NCI-H748 treated with DMSO at 0.1 percent for 48 hours (cell line): ENCODE measurements at regions not wholly inside any gene's neighbourhood (a gene's known extent, or its start where the extent isn't known, plus 50 kb on each side); places are given as distances from the start of the nearest gene placed in this dataset.

Source experiments
- DNase-seq: peaks from one replicate; lab custom pipeline; 2025; lab: John Stamatoyannopoulos, UW

GRCh38 chr14:98889836-98890185, 382.2 kb downstream of the BCL11B start:
- DNase-seq: no peak

- DNase-seq: no peak
Measured at GRCh38 chr14:98890556-98891340, 381.2 kb downstream of the BCL11B start.

DNA sequence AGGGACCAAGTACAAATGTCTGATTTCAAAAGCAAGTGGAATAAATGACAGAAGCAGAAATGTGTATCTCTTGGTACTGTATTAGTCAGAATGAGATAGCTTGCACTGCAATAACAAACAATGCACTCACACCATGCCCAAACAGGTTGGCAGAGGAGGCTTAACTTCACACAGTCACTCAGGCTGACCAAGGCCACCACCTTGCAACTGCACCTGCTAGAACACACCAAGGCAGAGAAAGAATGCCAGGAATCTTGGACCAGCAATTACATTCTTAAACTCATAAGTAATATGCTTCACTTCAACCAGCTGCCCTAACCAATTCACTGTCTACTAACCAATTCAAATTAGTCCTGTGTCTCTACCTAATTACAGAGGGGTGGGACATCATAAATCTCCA, 378.3 kb downstream of the BCL11B start:
- DNase-seq: no peak

DNA sequence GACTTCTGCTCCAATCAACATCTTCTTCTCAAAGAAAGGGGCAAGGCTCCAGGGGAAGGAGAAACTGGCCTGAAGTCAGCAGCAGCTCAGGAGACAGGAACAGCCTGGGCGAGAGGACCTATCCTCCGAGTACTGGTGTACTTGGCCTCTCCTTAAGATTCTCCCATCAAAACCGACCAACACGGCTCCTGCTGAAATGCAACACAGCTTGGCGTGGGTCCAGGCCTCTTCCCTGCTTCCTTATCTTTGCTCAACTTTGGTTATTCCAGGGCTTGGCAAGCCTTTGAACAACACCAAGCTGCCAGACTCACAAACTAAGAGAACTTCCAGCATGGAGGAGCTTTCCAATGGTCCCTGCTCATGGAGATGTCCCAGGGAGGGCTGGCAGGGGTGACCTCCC, 377.4 kb downstream of the BCL11B start:
- DNase-seq: no peak

DNA sequence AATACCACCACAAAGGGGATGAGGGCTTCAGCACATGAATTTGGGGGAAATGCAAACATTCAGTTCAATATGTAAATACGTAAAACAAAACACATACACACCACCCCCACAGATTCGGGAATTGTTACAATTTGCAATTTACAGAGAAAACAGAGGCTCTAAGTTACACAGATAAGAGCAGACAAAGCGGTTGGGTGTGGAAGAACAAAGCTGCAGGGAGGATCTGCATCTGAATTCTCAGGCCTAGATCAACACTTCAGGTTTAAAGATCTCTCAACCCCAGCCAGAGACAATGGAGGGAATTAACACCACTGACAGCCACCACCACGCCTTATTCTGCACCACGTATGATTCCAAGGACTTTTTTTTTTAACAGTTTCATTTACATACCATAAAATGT, 375.5 kb downstream of the BCL11B start:
- DNase-seq: no peak

GRCh38 chr14:98897605-98898309, 374.2 kb downstream of the BCL11B start:
- DNase-seq: no peak

- DNase-seq: no peak
Measured at GRCh38 chr14:98899441-98899840, 372.6 kb downstream of the BCL11B start.

GRCh38 chr14:98900236-98900635, 371.8 kb downstream of the BCL11B start:
- DNase-seq: no peak

- no peak for DNase-seq
Measured at GRCh38 chr14:98900798-98901197, 371.2 kb downstream of the BCL11B start.

- DNase-seq: no peak
Measured at GRCh38 chr14:98901511-98902205, 370.3 kb downstream of the BCL11B start.

DNA sequence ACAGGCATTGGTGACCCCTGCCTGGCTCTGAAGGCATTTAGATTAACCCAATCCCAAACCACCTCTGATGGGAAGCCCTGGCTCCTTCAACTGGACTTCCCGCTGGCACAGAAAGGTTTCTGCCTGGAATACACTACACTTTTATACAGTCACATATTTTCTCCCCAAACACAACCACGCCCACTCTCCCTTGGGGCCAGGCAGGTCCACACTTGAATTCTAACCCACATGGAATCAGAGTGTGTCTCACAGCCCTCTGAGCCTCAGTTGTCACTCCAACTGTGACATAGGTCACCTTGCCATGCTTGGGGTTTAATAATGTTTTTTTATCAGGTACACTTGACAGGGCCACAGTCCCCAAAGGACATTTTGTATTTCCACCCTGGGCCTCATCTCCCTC, 368.6 kb downstream of the BCL11B start:
- DNase-seq: no peak

- no peak for DNase-seq
Measured at GRCh38 chr14:98904677-98905076, 367.3 kb downstream of the BCL11B start.

DNA sequence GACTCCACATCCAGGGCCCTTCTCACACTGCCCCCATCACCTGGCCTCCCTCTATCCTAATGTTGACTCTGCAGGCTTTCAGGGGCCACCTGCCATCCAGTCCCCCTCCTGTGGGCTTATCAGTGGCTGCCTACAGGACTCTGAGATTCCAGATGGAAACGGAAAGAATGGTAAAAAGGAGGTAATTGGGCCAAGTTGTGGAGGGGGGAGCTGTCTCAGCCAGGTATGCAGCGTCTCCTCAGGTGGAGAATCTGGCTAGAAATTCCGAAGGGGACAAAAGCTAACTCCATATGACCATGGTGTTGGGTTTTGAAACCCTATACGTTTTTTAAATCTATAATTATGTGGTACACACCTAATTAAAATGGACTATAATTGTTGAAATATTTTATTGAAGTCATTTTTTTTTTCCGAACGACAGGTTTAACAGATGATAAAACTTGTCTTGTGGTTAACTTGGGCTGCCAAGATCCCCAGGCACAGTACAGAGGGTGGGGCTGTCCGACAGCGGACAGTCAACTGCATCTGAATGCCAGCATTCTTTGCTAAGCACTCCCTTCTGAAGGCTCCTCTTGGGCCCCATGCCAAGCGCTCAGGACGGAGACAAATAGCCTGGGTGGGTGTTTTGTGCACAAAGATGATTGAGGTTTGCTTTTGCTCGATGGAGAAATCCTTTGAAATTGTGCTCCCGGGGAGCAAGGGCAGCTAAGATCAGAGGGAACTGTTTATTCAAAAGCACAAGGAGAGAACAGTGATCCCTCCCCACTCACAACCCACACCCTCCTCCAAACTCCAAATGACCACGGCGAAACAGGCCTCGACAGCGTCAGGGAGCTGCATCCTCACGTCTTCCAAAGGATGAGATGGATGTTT, 365.6 kb downstream of the BCL11B start:
- DNase-seq: peak; percentile 71

DNA sequence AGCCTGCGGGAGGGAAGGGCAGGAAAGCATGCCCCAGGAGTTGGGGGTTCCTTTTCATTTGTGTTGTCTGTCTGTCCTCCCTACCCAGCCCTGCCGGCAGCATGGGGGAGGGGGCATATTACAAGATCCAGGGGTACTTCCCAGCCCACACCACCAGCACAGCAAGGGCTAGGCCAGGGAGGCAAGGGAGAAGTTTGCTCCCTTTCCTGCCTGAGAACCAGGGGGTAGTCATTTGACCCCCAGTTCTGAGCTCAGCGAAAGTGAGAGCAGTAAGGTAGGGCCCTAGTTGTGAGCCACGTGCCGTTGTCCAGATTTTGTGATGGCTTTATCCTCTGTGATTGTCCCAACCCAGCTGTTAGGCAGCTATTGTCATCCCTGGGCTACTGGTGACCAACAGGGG, 364.7 kb downstream of the BCL11B start:
- no peak for DNase-seq

DNA sequence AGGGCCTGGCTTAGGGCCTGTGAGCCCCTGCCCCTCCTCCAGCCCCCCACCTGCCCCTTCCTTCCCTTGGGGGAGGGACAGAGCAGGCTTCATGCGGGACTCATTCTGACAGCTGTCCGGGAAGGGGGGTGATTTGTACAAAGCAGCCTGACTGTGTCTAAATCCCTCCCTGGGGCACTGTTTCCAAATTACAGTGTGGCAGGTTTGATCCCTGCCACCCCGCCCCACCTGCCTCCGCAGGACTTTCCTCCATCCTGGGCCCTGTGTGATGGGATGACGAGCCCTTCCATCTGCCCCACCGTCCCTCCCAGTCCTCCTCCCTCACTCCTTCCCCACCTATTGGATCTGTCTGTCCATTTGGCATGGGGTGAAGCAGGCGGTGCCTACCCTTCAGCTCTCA, 363.9 kb downstream of the BCL11B start:
- DNase-seq: no peak

- no peak for DNase-seq
Measured at GRCh38 chr14:98909251-98909944, 362.6 kb downstream of the BCL11B start.

GRCh38 chr14:98910061-98910460, 361.9 kb downstream of the BCL11B start:
- DNase-seq: no peak

DNA sequence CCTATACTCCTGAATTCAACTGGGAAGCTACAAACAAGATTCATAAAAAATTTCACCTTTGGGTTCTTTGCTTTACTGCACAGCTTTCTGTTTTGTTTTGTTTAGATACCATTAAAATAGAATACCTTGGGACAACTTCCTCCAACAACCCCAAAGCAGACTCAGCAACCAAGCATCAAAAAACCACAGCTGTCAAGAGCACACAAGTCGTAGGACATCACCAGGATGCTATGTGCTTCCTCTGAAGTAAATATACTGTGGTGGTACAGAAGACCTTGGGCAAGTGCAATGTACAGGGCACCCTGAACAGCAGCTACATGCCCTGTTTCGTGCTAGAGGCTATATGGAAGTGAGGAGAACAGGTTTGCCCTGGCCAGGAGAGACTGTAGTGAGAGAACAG, 359.3 kb downstream of the BCL11B start:
- DNase-seq: no peak

DNA sequence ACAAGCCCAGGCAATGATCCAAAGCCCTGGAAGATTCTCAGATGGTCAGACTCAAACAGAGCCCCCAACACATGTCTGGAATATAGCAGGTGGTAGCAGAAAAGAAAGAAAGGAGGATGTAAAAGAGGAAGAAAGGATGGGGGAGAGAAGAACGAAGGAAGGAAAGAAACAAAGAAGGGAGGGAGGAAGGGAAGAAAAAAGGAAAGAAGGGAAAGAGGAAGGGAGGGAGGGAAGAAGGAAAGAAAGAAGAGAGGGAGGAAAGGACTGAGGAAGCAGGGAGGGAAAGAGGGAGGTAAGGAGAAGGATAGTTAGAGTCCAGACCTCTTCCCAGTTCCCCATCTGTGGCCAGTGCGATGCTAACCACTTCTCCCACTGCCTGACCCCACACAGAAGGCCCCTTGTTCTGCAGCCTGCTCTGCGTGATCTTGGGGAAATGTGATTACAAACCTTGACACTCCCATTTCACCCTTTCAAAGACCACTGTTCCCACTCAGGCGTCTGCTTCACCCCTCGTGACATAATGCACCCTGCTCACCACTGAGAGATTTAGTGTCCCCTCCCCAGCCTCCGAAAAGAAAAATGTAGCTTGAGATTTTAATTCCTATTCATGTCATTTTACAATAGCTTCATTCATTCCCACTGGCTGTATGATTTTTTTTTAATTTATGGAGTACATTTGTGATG, 357.9 kb downstream of the BCL11B start:
- DNase-seq: no peak

- DNase-seq: no peak
Measured at GRCh38 chr14:98914942-98915341, 357.1 kb downstream of the BCL11B start.

GRCh38 chr14:98915625-98916024, 356.4 kb downstream of the BCL11B start:
- DNase-seq: no peak
